Keratinocyte (primary cell): ENCODE measurements at regions not wholly inside any gene's neighbourhood (a gene's known extent, or its start where the extent isn't known, plus 50 kb on each side); places are given as distances from the start of the nearest gene placed in this dataset.

Source experiments
- CTCF ChIP-seq, 3 experiments: IDR thresholded peaks in 1 of 3; conservative IDR thresholded peaks in 1 of 3; optimal IDR thresholded peaks in 1 of 3; 2 replicates in 2 of 3; 3 replicates in 1 of 3; pipeline versions ENCODE3 to v1.5.1; 2011; ENCODE audit warnings: low read length in 3 of 3, mild to moderate bottlenecking in 3 of 3, moderate library complexity in 2 of 3, control low read depth in 1 of 3, inconsistent platforms in 1 of 3; ENCODE audit not compliant: insufficient read depth in 2 of 3; ENCODE audit errors: extremely low read depth in 1 of 3
- EZH2 ChIP-seq: IDR thresholded peaks from one replicate; pipeline ENCODE4 v1.6.1; 2012; ENCODE audit warnings: inconsistent platforms, mild to moderate bottlenecking, low read length, moderate library complexity

- TF ChIP-seq CTCF (optimal IDR thresholded peaks at IDR 0.05 in 1 of 3, IDR thresholded peaks at IDR 0.05 in 1 of 3, conservative IDR thresholded peaks at IDR 0.05 in 1 of 3; ENCODE audit: extremely low read depth in 1 of 3, insufficient read depth in 2 of 3, low read length in 3 of 3): no peak
- no peak for TF ChIP-seq EZH2
These were observed 59.7 kb downstream of the HES1 start for GRCh38 chr3:194195611-194196010.
